H1 (cell line): ENCODE measurements at regions not wholly inside any gene's neighbourhood (a gene's known extent, or its start where the extent isn't known, plus 50 kb on each side); places are given as distances from the start of the nearest gene placed in this dataset.

Experiments
- CTCF ChIA-PET: fragments of 300-600 bp; sonication (Branson Sonifier 250); formaldehyde crosslinking; loops from one replicate; lab custom pipeline; 2021; ENCODE audit not compliant: partially characterized antibody; lab: Charles Lee
- POLR2A ChIA-PET: fragments of 300-600 bp; sonication (Branson Sonifier 250); formaldehyde crosslinking; loops from one replicate; lab custom pipeline; 2021; ENCODE audit warnings: inconsistent platforms; ENCODE audit not compliant: partially characterized antibody; lab: Charles Lee
- DNase-seq, 2 experiments: peaks; one replicate each; pipeline versions ENCODE4 v3.0.0 to v3.0.0-alpha.2; 2010 to 2022; ENCODE audit warnings: low spot score in 2 of 2, low read depth in 1 of 2, mixed read lengths in 1 of 2
- FAIRE-seq: peaks from 2 replicates; lab custom pipeline; 2011; peaks lifted over from hg19 to GRCh38; lab: Jason Lieb, UNC
- H2AFZ ChIP-seq: 2 replicates; pipeline ENCODE4 v1.8.1; 2012; ENCODE audit warnings: low read length, inconsistent platforms
- H2AK5ac ChIP-seq: 2 replicates; pipeline ENCODE4 v1.6.1; 2013; ENCODE audit warnings: low read depth, low read length
- H2BK120ac ChIP-seq: replicated peaks from 2 replicates; pipeline ENCODE3; 2013; ENCODE audit warnings: low read depth, low read length, inconsistent platforms
- H2BK12ac ChIP-seq: 2 replicates; pipeline ENCODE4 v1.6.1; 2013; ENCODE audit warnings: low read depth, low read length
- H2BK15ac ChIP-seq: 2 replicates; pipeline ENCODE4 v1.6.1; 2013; ENCODE audit warnings: low read length
- H2BK20ac ChIP-seq: 2 replicates; pipeline ENCODE4 v1.6.1; 2013; ENCODE audit warnings: low read length
- H2BK5ac ChIP-seq: 2 replicates; pipeline ENCODE4 v1.6.1; 2013; ENCODE audit warnings: low read depth, low read length
- H3K14ac ChIP-seq: 2 replicates; pipeline ENCODE4 v1.6.1; 2013; ENCODE audit warnings: inconsistent platforms; ENCODE audit not compliant: insufficient read length
- H3K18ac ChIP-seq: 2 replicates; pipeline ENCODE4 v1.6.1; 2013; ENCODE audit warnings: low read length; ENCODE audit errors: extremely low read depth
- H3K23ac ChIP-seq: 2 replicates; pipeline ENCODE4 v1.6.1; 2013; ENCODE audit warnings: inconsistent platforms; ENCODE audit not compliant: insufficient read length
- H3K23me2 ChIP-seq: 2 replicates; pipeline ENCODE4 v1.6.1; 2013; ENCODE audit warnings: low read depth, low read length
- H3K27ac ChIP-seq: 2 replicates; pipeline ENCODE4 v1.6.1; 2011; ENCODE audit warnings: low read depth, low read length, inconsistent platforms
- H3K27me3 ChIP-seq, 4 experiments: replicated peaks in 1 of 4; 1 replicate in 1 of 4; 2 replicates in 3 of 4; pipeline versions ENCODE4 v1.6.1 to v1.8.1; 2011 to 2013; ENCODE audit warnings: low read length in 3 of 4, mild to moderate bottlenecking in 3 of 4, inconsistent platforms in 2 of 4, mixed read lengths in 2 of 4, moderate library complexity in 1 of 4; ENCODE audit not compliant: control insufficient read depth in 3 of 4, insufficient read depth in 3 of 4; ENCODE audit errors: extremely low read depth in 1 of 4
- H3K36me3 ChIP-seq, 4 experiments: 2 replicates each; pipeline versions ENCODE4 v1.6.1 to v1.8.1; 2011 to 2013; ENCODE audit warnings: mild to moderate bottlenecking in 4 of 4, low read length in 3 of 4, moderate library complexity in 2 of 4, control low read depth in 1 of 4, inconsistent platforms in 1 of 4; ENCODE audit not compliant: insufficient read depth in 4 of 4, control insufficient read depth in 2 of 4
- H3K4ac ChIP-seq: replicated peaks from 2 replicates; pipeline ENCODE3; 2013; ENCODE audit warnings: low read length, low read depth, mixed read lengths, inconsistent platforms; ENCODE audit not compliant: insufficient read length
- H3K4me1 ChIP-seq, 4 experiments: replicated peaks in 1 of 4; 1 replicate in 1 of 4; 2 replicates in 3 of 4; pipeline versions ENCODE4 v1.6.1 to v1.8.1; 2011 to 2013; ENCODE audit warnings: low read length in 3 of 4, inconsistent platforms in 2 of 4, mixed read lengths in 1 of 4; ENCODE audit not compliant: insufficient read depth in 4 of 4, control insufficient read depth in 3 of 4
- H3K4me2 ChIP-seq, 2 experiments: 2 replicates each; pipeline versions ENCODE4 v1.6.1 to v1.8.1; 2011 to 2013; ENCODE audit warnings: low read depth in 2 of 2, low read length in 2 of 2, control low read depth in 1 of 2, inconsistent platforms in 1 of 2, mild to moderate bottlenecking in 1 of 2; ENCODE audit not compliant: insufficient read depth in 1 of 2
- H3K4me3 ChIP-seq, 4 experiments: fragments of 200-600, 300-600 bp in 1 of 4; sonication (generic), shearing (Covaris generic), sonication (Bioruptor Twin) in 1 of 4; 2 replicates each; pipeline versions ENCODE4 v1.5.1 to v1.8.1; 2011 to 2016; ENCODE audit warnings: low read length in 4 of 4, low read depth in 3 of 4, control low read depth in 2 of 4, inconsistent platforms in 2 of 4, mild to moderate bottlenecking in 2 of 4, mixed read lengths in 1 of 4, moderate library complexity in 1 of 4; ENCODE audit not compliant: insufficient read depth in 2 of 4; ENCODE audit errors: extremely low read depth in 1 of 4
- H3K56ac ChIP-seq: replicated peaks from 2 replicates; pipeline ENCODE3; 2013; ENCODE audit warnings: low read depth, mild to moderate bottlenecking, mixed read lengths, low read length, inconsistent platforms; ENCODE audit not compliant: insufficient read length
- H3K79me1 ChIP-seq: 2 replicates; pipeline ENCODE4 v1.6.1; 2013; ENCODE audit warnings: low read depth, low read length, control low read depth
- H3K79me2 ChIP-seq, 2 experiments: 2 replicates each; pipeline versions ENCODE4 v1.6.1 to v1.8.1; 2012 to 2013; ENCODE audit warnings: low read length in 2 of 2, mild to moderate bottlenecking in 2 of 2, inconsistent platforms in 1 of 2; ENCODE audit not compliant: insufficient read depth in 2 of 2, control insufficient read depth in 1 of 2
- H3K9ac ChIP-seq, 4 experiments: replicated peaks in 1 of 4; 1 replicate in 1 of 4; 2 replicates in 3 of 4; pipeline versions ENCODE4 v1.6.1 to v1.8.1; 2011 to 2013; ENCODE audit warnings: low read depth in 3 of 4, low read length in 3 of 4, control low read depth in 2 of 4, mild to moderate bottlenecking in 2 of 4, moderate library complexity in 2 of 4, inconsistent platforms in 1 of 4; ENCODE audit errors: extremely low read depth in 1 of 4
- H3K9me3 ChIP-seq, 2 experiments: 2 replicates each; pipeline versions ENCODE4 v1.6.1 to v1.8.1; 2012 to 2013; ENCODE audit warnings: mild to moderate bottlenecking in 2 of 2, moderate library complexity in 2 of 2, control low read depth in 1 of 2, inconsistent platforms in 1 of 2, low read depth in 1 of 2, low read length in 1 of 2, mixed read lengths in 1 of 2; ENCODE audit not compliant: insufficient read depth in 2 of 2
- H4K20me1 ChIP-seq, 2 experiments: replicated peaks in 1 of 2; 2 replicates each; pipeline versions ENCODE3 to v1.8.1; 2011 to 2013; ENCODE audit warnings: inconsistent platforms in 2 of 2, low read length in 2 of 2, mild to moderate bottlenecking in 1 of 2; ENCODE audit not compliant: insufficient read depth in 2 of 2, control insufficient read depth in 1 of 2
- H4K5ac ChIP-seq: 2 replicates; pipeline ENCODE4 v1.6.1; 2013; ENCODE audit warnings: low read length, low read depth, mixed read lengths, inconsistent platforms; ENCODE audit not compliant: insufficient read length
- H4K8ac ChIP-seq: 2 replicates; pipeline ENCODE4 v1.8.0; 2013; ENCODE audit warnings: mild to moderate bottlenecking, moderate library complexity, low read length, inconsistent platforms; ENCODE audit not compliant: insufficient read depth; ENCODE audit errors: extremely low read depth
- H4K91ac ChIP-seq: replicated peaks from 2 replicates; pipeline ENCODE3; 2013; ENCODE audit warnings: low read length, mixed read lengths, inconsistent platforms; ENCODE audit not compliant: insufficient read length
- BCL11A ChIP-seq, 2 experiments: IDR thresholded peaks; one replicate each; pipeline ENCODE4 v1.6.1; 2011; ENCODE audit warnings: low read depth in 2 of 2, low read length in 2 of 2, mild to moderate bottlenecking in 2 of 2
- BRCA1 ChIP-seq: IDR thresholded peaks from 2 replicates; pipeline ENCODE4 v1.6.1; 2012; ENCODE audit warnings: low read depth, low read length, improper control_type of control experiment
- CEBPB ChIP-seq: IDR thresholded peaks from 2 replicates; pipeline ENCODE4 v1.6.1; 2012; ENCODE audit warnings: low read depth, low read length
- CHD2 ChIP-seq: IDR thresholded peaks from 2 replicates; pipeline ENCODE4 v1.6.1; 2012; ENCODE audit warnings: low read length, improper control_type of control experiment
- EP300 ChIP-seq, 2 experiments: IDR thresholded peaks; 1 replicate in 1 of 2; 2 replicates in 1 of 2; pipeline ENCODE4 v1.6.1; 2011 to 2012; ENCODE audit warnings: low read depth in 2 of 2, low read length in 2 of 2, mild to moderate bottlenecking in 2 of 2, borderline replicate concordance in 1 of 2, inconsistent platforms in 1 of 2, moderate library complexity in 1 of 2
- GABPA ChIP-seq: IDR thresholded peaks from 2 replicates; pipeline ENCODE4 v1.6.1; 2011; ENCODE audit warnings: mild to moderate bottlenecking, low read length, moderate library complexity, borderline replicate concordance; ENCODE audit not compliant: insufficient read depth
- HDAC2 ChIP-seq, 2 experiments: fragments of 300-600 bp in 1 of 2; sonication (generic) in 1 of 2; IDR thresholded peaks; 2 replicates each; pipeline ENCODE4 v1.6.1; 2011 to 2012; ENCODE audit warnings: low read depth in 2 of 2, low read length in 2 of 2, mild to moderate bottlenecking in 2 of 2, moderate library complexity in 2 of 2, borderline replicate concordance in 1 of 2, inconsistent platforms in 1 of 2
- JUND ChIP-seq: IDR thresholded peaks from 2 replicates; pipeline ENCODE4 v1.6.1; 2011; ENCODE audit warnings: mild to moderate bottlenecking, improper control_type of control experiment, low read length
- KDM4A ChIP-seq: IDR thresholded peaks from one replicate; pipeline ENCODE4 v1.7.1; 2012; ENCODE audit warnings: low read depth, mild to moderate bottlenecking, moderate library complexity, low read length, inconsistent platforms; ENCODE audit not compliant: severe bottlenecking
- KDM5A ChIP-seq: fragments of 200-600 bp; IDR thresholded peaks from 2 replicates; pipeline ENCODE4 v1.7.1; 2012; ENCODE audit warnings: mild to moderate bottlenecking, low read length, inconsistent platforms, mixed read lengths
- POLR2AphosphoS5 ChIP-seq: IDR thresholded peaks from 2 replicates; pipeline ENCODE4 v1.6.1; 2011; ENCODE audit warnings: low read depth, low read length
- TCF12 ChIP-seq: IDR thresholded peaks from 2 replicates; pipeline ENCODE4 v1.6.1; 2011; ENCODE audit warnings: low read depth, mild to moderate bottlenecking, low read length
- WGBS, 2 experiments: shearing (Covaris generic) in 1 of 2; methylation state at CpG; one replicate each; pipeline versions ENCODE4 v1.1.6 to v1.1.7; 2013 to 2015; ENCODE audit warnings: low lambda C conversion rate in 2 of 2, mixed read lengths in 2 of 2, inconsistent platforms in 1 of 2, low coverage in 1 of 2, missing lambda C conversion rate in 1 of 2; ENCODE audit not compliant: insufficient replicate concordance in 2 of 2, insufficient coverage in 1 of 2, insufficient read length in 1 of 2; ENCODE audit errors: extremely low coverage in 1 of 2, missing lambda C conversion rate in 1 of 2; 5-methylcytosine and 5-hydroxymethylcytosine counted together
- TF ChIP-seq, protein P1 (sequence below): IDR thresholded peaks from 2 replicates; pipeline ENCODE4 v1.6.1; 2012; ENCODE audit warnings: inconsistent platforms
- TF ChIP-seq, protein P2 (sequence below): IDR thresholded peaks from 2 replicates; pipeline ENCODE4 v1.6.1; 2012; ENCODE audit warnings: inconsistent platforms

DNA sequence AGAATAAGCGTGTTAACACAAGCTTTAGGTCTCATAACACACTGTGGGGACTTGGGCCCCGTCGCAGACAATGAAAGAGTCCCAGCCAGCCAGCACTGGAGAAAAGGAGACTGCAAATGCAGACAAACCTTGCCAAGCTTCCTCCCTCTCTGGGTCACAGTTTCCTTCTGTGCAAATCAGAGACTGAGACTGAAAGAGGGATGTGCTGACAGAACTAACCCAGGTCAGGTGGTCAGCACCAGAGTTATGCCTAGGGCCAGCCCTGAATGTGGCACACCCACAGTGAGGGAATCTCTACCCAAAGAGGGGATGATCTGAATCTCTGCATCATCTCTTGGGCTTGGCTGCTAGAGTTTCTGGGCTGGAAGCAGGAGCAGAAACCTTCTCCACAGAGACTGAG is 282.3 kb upstream of the CCL2 start:
- no peak overlapping the region for H2AFZ ChIP-seq
- FAIRE-seq (no peak), DNase-seq (no peak)
- no peaks in the 10 kb centered on the region for H3K36me3 ChIP-seq
- no peak overlapping the region for H2BK20ac ChIP-seq
- no peak overlapping the region for H4K91ac ChIP-seq
- no peak overlapping the region for H2BK12ac ChIP-seq
- no peaks in the 10 kb centered on the region; the same call in 1 of the 2 replicates for H3K23me2 ChIP-seq
- H4K8ac ChIP-seq: no peak overlapping the region
- no peak overlapping the region for H3K18ac ChIP-seq
- no peak overlapping the region for H4K5ac ChIP-seq
- H3K14ac ChIP-seq: no peak overlapping the region
- peaks cover 0 to 5% (median 3%) of the 10 kb centered on the region in 4 experiments; a peak in 5 of 7 replicates for H3K4me1 ChIP-seq
- 94% methylated on average over 3 of the region's 3 CpGs; no CpG with 5 or more reads in 1 of the 2 experiments for WGBS, 2 experiments
- H3K9me3 ChIP-seq: no peaks in the 10 kb centered on the region
- H3K27me3 ChIP-seq: no peaks in the 10 kb centered on the region
- H2BK5ac ChIP-seq: no peak overlapping the region
- no peaks in the 10 kb centered on the region for H3K79me2 ChIP-seq
- CTCF ChIA-PET: interaction anchor here (0.6 to 3.0 kb wide), 10 partner anchors 8 to 1262 kb away, joined by 3 to 14 read pairs (median 4); no protein-coding TSS in a partner anchor
- H2AK5ac ChIP-seq: no peak overlapping the region
- H2BK15ac ChIP-seq: no peak overlapping the region
- H3K79me1 ChIP-seq: no peaks in the 10 kb centered on the region
- no peak overlapping the region for H3K4me3 ChIP-seq
- H3K4me2 ChIP-seq: no peak overlapping the region
- no peak overlapping the region for H3K4ac ChIP-seq
- H3K56ac ChIP-seq: no peak overlapping the region
- H3K9ac ChIP-seq: no peak overlapping the region
- no peaks in the 10 kb centered on the region for H4K20me1 ChIP-seq
- H3K27ac ChIP-seq: no peak overlapping the region
- H2BK120ac ChIP-seq: no peak overlapping the region
- no peak overlapping the region for H3K23ac ChIP-seq
- POLR2A ChIA-PET: no interaction called here
- no peak for TF ChIP-seq BRCA1
- no peak for TF ChIP-seq JUND
- no peak for TF ChIP-seq CHD2
- TF ChIP-seq, protein P1, sequence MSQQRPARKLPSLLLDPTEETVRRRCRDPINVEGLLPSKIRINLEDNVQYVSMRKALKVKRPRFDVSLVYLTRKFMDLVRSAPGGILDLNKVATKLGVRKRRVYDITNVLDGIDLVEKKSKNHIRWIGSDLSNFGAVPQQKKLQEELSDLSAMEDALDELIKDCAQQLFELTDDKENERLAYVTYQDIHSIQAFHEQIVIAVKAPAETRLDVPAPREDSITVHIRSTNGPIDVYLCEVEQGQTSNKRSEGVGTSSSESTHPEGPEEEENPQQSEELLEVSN: no peak
- no peak for TF ChIP-seq TCF12
- TF ChIP-seq, protein P2, sequence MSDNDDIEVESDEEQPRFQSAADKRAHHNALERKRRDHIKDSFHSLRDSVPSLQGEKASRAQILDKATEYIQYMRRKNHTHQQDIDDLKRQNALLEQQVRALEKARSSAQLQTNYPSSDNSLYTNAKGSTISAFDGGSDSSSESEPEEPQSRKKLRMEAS: no peak
- no peak for TF ChIP-seq POLR2AphosphoS5
- no peak for TF ChIP-seq EP300 (IDR thresholded peaks at IDR 0.05; ENCODE audit: borderline replicate concordance in 1 of 2, low read depth in 2 of 2, low read length in 2 of 2)
- TF ChIP-seq KDM5A: no peak
- no peak for TF ChIP-seq HDAC2 (IDR thresholded peaks at IDR 0.05; ENCODE audit: borderline replicate concordance in 1 of 2, low read depth in 2 of 2, low read length in 2 of 2)
- no peak for TF ChIP-seq BCL11A (IDR thresholded peaks at IDR 0.05; ENCODE audit: low read depth in 2 of 2, low read length in 2 of 2)
- TF ChIP-seq GABPA: no peak
- TF ChIP-seq CEBPB: no peak
- TF ChIP-seq KDM4A: no peak
